GM18907 (cell line): ENCODE measurements at regions not wholly inside any gene's neighbourhood (a gene's known extent, or its start where the extent isn't known, plus 50 kb on each side); places are given as distances from the start of the nearest gene placed in this dataset.

ENCODE experiments used
- ATAC-seq: cut with Tn5 transposase; IDR thresholded peaks from one replicate; pipeline ENCODE4 v1.9.1; 2021; ENCODE audit warnings: mild to moderate bottlenecking, moderate library complexity; ENCODE audit not compliant: unreplicated experiment

- no peak for ATAC-seq
These were observed 783.2 kb downstream of the RPA4 start for GRCh38 chrX:97666890-97667289.

- ATAC-seq = no peak
These were observed 784.4 kb downstream of the RPA4 start for GRCh38 chrX:97668126-97668525.

DNA sequence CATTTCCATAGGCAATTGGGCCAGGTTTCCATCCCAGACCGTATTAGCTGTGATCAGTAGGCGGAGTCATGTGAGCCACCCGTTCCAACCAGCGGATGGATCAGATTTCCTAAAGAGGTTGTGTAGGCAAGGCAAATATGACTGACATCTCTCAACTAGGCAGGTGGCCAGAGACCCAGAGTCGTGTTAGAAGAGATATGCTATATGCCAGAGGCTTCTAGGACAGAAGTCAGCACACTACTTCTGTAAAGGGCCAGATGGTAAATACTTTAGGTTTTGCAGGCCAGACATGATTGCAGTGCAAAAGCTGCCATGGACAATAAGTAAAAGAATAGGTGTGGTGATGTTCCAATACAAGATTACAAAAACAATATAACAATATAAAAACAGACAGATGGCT, 788.4 kb downstream of the RPA4 start:
- no peak for ATAC-seq

- no peak for ATAC-seq
These were observed 788.9 kb downstream of the RPA4 start for GRCh38 chrX:97672608-97673007.

- ATAC-seq = no peak
These were observed 789.4 kb downstream of the RPA4 start for GRCh38 chrX:97673135-97673534.

DNA sequence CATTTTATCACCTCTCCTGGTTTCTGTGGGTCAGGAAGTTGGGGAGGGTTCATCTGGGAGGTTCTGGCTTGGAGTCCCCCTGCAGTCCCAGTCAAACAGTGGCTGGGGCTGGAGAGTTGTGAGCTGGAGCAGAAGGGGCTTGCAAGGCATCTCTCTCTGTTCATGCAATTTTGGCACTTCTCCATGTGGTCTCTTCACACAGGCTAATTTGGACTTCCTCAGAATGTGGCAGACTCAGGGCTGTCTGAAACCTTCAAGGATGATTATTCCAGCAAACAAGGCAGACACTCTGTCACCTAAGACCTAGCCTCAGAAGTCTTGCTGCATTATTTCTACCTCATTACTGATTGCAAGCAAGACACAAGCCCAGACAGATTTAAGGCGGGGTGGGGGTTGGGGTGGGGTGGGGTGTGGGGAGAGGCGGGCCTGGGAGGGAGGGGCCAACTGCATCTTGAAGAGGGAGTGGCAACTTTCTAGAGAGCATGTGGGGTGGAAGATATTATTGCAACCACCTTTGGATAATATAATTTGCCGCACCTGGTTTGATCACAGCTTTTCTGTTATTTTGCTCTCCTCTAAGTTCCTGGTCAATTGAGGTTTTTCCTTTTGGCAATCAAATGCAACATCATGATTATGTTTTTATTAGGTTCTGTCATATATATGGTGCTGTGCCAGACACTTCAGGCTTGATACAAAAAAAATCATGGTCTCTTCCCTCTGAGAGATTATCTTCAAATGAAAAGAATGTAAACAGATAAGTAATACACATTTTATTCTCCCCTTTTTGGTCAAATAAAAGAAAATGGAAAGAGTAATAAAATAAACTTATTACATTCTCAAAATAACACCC, 799.5 kb downstream of the RPA4 start:
- ATAC-seq = no peak

- ATAC-seq = peak; percentile 78
These were observed 802.0 kb downstream of the RPA4 start for GRCh38 chrX:97685753-97686152.

DNA sequence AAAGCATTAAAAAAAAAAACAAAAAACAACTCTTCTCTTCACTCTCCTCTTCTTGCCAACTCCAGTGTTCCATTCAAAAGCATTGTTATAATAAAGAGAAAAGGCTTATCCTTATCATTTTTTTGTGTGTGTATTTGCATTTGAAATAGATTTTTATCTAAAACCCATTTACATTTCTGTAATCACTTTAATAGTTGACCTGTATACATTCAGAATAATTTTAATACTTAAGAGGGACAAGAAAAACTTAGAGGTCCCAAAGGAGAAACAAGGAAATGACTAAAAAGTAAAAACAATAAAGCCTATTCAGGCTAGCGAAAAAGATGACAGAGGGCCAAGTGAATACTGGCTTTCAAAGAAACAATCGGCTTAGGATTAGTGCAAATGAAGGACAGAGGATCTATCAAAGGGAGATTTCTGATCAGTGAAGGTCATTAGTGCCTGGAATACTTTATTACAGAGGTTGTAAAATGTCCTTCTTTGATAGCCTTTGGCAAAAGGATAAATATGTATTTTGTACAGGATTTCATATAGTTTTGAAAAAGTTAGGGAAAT, 808.3 kb downstream of the RPA4 start:
- ATAC-seq = no peak

- ATAC-seq = no peak
These were observed 808.9 kb downstream of the RPA4 start for GRCh38 chrX:97692575-97692974.

DNA sequence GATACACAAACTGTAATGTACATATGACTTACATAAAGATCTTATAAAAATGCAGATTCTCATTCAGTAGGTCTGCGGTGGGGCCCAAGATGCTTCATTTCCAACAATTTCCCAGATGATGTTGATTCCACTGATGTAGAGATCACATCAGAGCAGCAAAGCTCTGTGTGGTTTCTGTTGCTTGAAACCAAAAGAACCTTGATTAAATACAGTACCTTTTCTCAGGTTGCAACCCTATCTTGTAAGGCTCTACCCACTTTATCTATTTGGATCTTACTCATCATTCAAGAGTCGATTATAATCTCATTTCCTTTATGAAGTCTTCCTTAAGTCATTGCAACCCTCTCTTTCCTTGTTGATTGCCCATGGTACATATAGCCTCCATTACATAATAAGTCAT, 816.8 kb downstream of the RPA4 start:
- ATAC-seq = no peak

- no peak for ATAC-seq
These were observed 820.8 kb downstream of the RPA4 start for GRCh38 chrX:97704474-97704873.

DNA sequence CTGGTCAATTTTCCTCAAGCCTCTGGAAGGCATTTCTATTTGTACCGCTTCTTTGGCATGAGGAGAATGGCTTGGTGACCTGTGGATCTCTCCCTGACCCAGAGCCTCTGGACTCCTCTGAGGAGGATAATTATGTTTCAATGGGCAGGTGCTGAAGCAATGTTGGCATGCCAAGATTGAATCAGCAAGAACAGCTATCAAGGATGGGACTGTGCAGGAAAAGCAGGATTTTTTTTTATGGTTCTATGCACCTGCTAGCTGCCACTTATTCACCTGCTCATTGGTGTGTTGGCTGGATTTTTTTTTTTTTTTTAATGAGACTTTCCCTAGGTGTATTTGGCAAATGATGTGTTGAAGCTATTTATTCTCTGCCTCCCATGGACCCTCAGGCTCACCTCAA, 821.2 kb downstream of the RPA4 start:
- no peak for ATAC-seq

- no peak for ATAC-seq
These were observed 822.2 kb downstream of the RPA4 start for GRCh38 chrX:97705936-97706335.

GRCh38 chrX:97714072-97714471, 830.4 kb downstream of the RPA4 start:
- no peak for ATAC-seq

- ATAC-seq = no peak
These were observed 844.5 kb downstream of the RPA4 start for GRCh38 chrX:97728215-97728614.

- no peak for ATAC-seq
These were observed 856.3 kb downstream of the RPA4 start for GRCh38 chrX:97740044-97740443.

- no peak for ATAC-seq
These were observed 857.2 kb downstream of the RPA4 start for GRCh38 chrX:97740886-97741285.

DNA sequence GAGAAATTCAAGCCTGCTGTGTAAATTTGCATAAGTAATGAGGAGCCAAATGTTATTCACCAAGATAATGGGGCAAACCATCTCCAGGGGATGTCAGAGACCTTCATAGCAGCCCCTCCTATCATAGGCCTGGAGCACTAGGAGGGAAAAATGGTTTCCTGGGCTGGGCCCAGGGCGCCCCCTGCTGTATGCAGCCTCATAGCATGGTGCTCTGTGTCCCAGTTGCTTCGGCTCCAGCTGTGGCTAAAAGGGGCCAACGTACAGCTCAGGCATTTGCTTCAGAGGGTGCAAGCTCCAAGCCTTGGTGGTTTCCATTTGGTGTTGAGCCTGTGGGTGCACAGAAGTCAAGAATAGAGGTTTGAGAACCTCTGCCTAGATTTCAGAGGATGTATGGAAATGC, 859.3 kb downstream of the RPA4 start:
- no peak for ATAC-seq

- ATAC-seq = no peak
These were observed 863.6 kb downstream of the RPA4 start for GRCh38 chrX:97747346-97747745.

DNA sequence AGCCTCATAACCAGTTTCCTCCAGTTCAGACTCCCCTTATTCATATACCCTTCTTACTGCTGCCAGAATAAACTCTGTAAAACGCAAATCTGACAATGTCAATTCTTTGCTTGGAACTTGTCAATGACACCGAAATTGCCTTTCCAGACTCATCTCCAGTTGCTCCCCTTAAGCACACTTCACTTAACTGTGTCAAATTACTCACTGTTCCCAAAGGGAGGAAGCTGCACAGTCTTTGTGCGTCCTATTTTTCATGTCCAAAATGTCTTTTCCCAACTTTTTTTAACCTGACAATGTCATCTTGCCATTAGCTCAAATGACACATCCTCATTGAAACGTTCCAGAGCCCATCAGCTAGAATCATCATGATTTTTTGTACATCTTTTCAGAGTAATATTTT, 867.3 kb downstream of the RPA4 start:
- ATAC-seq = no peak

- ATAC-seq = no peak
These were observed 868.0 kb downstream of the RPA4 start for GRCh38 chrX:97751735-97752134.

GRCh38 chrX:97756879-97757278, 873.2 kb downstream of the RPA4 start:
- ATAC-seq = no peak

DNA sequence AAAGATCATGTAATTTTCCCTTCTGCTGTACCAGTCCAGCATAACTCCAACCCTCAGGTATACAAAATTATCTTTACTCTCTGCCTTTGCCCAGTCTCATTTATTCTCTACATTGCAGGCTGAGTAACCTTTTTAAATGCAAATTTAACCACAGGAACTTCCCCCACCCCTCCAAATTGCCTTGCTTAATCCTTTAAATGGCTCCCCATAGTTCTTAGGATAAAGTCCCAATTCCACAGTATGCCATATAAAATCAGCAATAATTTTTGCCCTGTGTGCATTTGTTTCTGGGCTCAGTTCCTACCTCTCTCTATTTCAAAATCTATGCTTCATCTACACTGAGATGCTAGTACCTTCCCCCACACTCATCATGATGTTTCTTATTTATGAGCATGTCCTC, 879.7 kb downstream of the RPA4 start:
- no peak for ATAC-seq
